Endothelial cell of umbilical vein (primary cell): ENCODE measurements at regions not wholly inside any gene's neighbourhood (a gene's known extent, or its start where the extent isn't known, plus 50 kb on each side); places are given as distances from the start of the nearest gene placed in this dataset.

Experiments used
- BruUV-seq: library from RNA; stranded (reverse); fragments of 400-500 nt; replicated peaks from 2 replicates; lab custom pipeline; 2021; lab: Mats Ljungman, UMichigan
- CTCF ChIA-PET: fragments of 300-600, 350-600 bp; sonication (Branson Sonifier 250); formaldehyde crosslinking; loops from one replicate; lab custom pipeline; 2021; ENCODE audit warnings: antibody characterized with exemption, inconsistent platforms; lab: Charles Lee
- POLR2A ChIA-PET: fragments of 300-600, 350-600 bp; sonication (Branson Sonifier 250); formaldehyde crosslinking; loops from one replicate; lab custom pipeline; 2021; ENCODE audit warnings: antibody characterized with exemption, inconsistent platforms; lab: Charles Lee
- DNase-seq: peaks from one replicate; pipeline ENCODE4 v3.0.0-alpha.2; 2011; ENCODE audit warnings: low read depth, low spot score
- FAIRE-seq: peaks from 2 replicates; lab custom pipeline; 2011; peaks lifted over from hg19 to GRCh38; lab: Jason Lieb, UNC
- H2AFZ ChIP-seq: 2 replicates; pipeline ENCODE4 v1.6.0; 2012; ENCODE audit warnings: low read depth, low read length, control low read depth, inconsistent platforms
- H3K27ac ChIP-seq: 2 replicates; pipeline ENCODE4 v1.5.1; 2011; ENCODE audit warnings: low read depth, mild to moderate bottlenecking, control low read depth, low read length, moderate library complexity; ENCODE audit not compliant: insufficient read depth
- H3K27me3 ChIP-seq, 2 experiments: 2 replicates each; pipeline versions ENCODE4 v1.6.0 to v1.6.1; 2011; ENCODE audit warnings: low read length in 2 of 2, mixed read lengths in 1 of 2; ENCODE audit not compliant: control insufficient read depth in 2 of 2, insufficient read depth in 2 of 2
- H3K36me3 ChIP-seq, 2 experiments: 2 replicates in 1 of 2; 3 replicates in 1 of 2; pipeline ENCODE4 v1.5.1; 2011; ENCODE audit warnings: low read length in 2 of 2, mild to moderate bottlenecking in 1 of 2, moderate library complexity in 1 of 2; ENCODE audit not compliant: control insufficient read depth in 2 of 2, insufficient read depth in 2 of 2; ENCODE audit errors: extremely low read depth in 1 of 2
- H3K4me1 ChIP-seq: 3 replicates; pipeline ENCODE4 v1.5.1; 2011; ENCODE audit warnings: mild to moderate bottlenecking, low read length; ENCODE audit not compliant: control insufficient read depth, insufficient read depth; ENCODE audit errors: extremely low read depth
- H3K4me2 ChIP-seq: 2 replicates; pipeline ENCODE4 v1.6.1; 2011; ENCODE audit warnings: low read length, control low read depth, mixed read lengths; ENCODE audit not compliant: insufficient read depth
- H3K4me3 ChIP-seq, 3 experiments: fragments of 200-600 bp in 1 of 3; sonication (generic), shearing (Covaris generic) in 1 of 3; replicated peaks in 1 of 3; 2 replicates each; pipeline ENCODE4 v1.5.1; 2011 to 2016; ENCODE audit warnings: control low read depth in 3 of 3, low read length in 3 of 3, mild to moderate bottlenecking in 2 of 3, inconsistent platforms in 1 of 3, low read depth in 1 of 3, moderate library complexity in 1 of 3; ENCODE audit not compliant: insufficient read depth in 1 of 3
- H3K79me2 ChIP-seq: 2 replicates; pipeline ENCODE4 v1.6.0; 2012; ENCODE audit warnings: low read length, inconsistent platforms; ENCODE audit not compliant: control insufficient read depth, insufficient read depth
- H3K9ac ChIP-seq: replicated peaks from 2 replicates; pipeline ENCODE3; 2011; ENCODE audit warnings: low read length, control low read depth; ENCODE audit not compliant: insufficient read depth; ENCODE audit errors: extremely low read depth
- H3K9me1 ChIP-seq: replicated peaks from 3 replicates; pipeline ENCODE4 v1.6.0; 2011; ENCODE audit warnings: mild to moderate bottlenecking, low read length; ENCODE audit not compliant: control insufficient read depth, insufficient read depth; ENCODE audit errors: extremely low read depth
- H3K9me3 ChIP-seq: replicated peaks from 2 replicates; pipeline ENCODE4 v1.5.1; 2012; ENCODE audit warnings: low read length, inconsistent platforms; ENCODE audit not compliant: control insufficient read depth, insufficient read depth
- H4K20me1 ChIP-seq: replicated peaks from 2 replicates; pipeline ENCODE3; 2011; ENCODE audit warnings: mild to moderate bottlenecking, low read length; ENCODE audit not compliant: control insufficient read depth, insufficient read depth; ENCODE audit errors: extremely low read depth
- CTCF ChIP-seq, 2 donors: IDR thresholded peaks; 1 replicate in 1 of 2; 2 replicates in 1 of 2; pipeline ENCODE4 v1.5.1; 2011; ENCODE audit warnings: low read length in 2 of 2, mild to moderate bottlenecking in 2 of 2, moderate library complexity in 2 of 2, control low read depth in 1 of 2, inconsistent platforms in 1 of 2, low read depth in 1 of 2; ENCODE audit not compliant: insufficient read depth in 1 of 2; ENCODE audit errors: extremely low read depth in 1 of 2
- EZH2 ChIP-seq: IDR thresholded peaks from 2 replicates; pipeline ENCODE4 v1.6.1; 2012; ENCODE audit warnings: borderline replicate concordance, low read depth, mild to moderate bottlenecking, moderate library complexity, low read length, inconsistent platforms; ENCODE audit not compliant: severe bottlenecking
- FOS ChIP-seq: IDR thresholded peaks from 2 replicates; pipeline ENCODE4 v1.6.1; 2011; ENCODE audit warnings: mild to moderate bottlenecking, low read length, moderate library complexity, borderline replicate concordance; ENCODE audit not compliant: insufficient read depth
- GATA2 ChIP-seq: IDR thresholded peaks from 2 replicates; pipeline ENCODE4 v1.7.0; 2011; ENCODE audit warnings: low read depth, mild to moderate bottlenecking, moderate library complexity, mixed read lengths, low read length; ENCODE audit not compliant: insufficient read length, insufficient read depth
- JUN ChIP-seq: IDR thresholded peaks from 2 replicates; pipeline ENCODE4 v1.6.1; 2011; ENCODE audit warnings: borderline replicate concordance, low read depth; ENCODE audit not compliant: insufficient read length, insufficient read depth
- MAX ChIP-seq: IDR thresholded peaks from 2 replicates; pipeline ENCODE4 v1.6.1; 2011; ENCODE audit not compliant: insufficient read depth, insufficient read length
- MYC ChIP-seq: IDR thresholded peaks from one replicate; pipeline ENCODE4 v1.6.1; 2011; ENCODE audit warnings: mild to moderate bottlenecking, low read depth, low read length
- POLR2A ChIP-seq: IDR thresholded peaks from 2 replicates; pipeline ENCODE4 v1.6.1; 2012; ENCODE audit warnings: low read depth, mild to moderate bottlenecking, control low read depth, low read length
- POLR2AphosphoS5 ChIP-seq: IDR thresholded peaks from 2 replicates; pipeline ENCODE4 v1.6.1; 2012; ENCODE audit warnings: low read depth, mild to moderate bottlenecking, control low read depth, low read length, moderate library complexity; ENCODE audit not compliant: insufficient read depth
- dilution Hi-C: fragments of 300-500 bp; cut with MboI; formaldehyde crosslinking; loops from one replicate; pipeline ENCODE4 v1.15.0; 2019; ENCODE audit warnings: low sequenced_read_pairs; ENCODE audit not compliant: extremely low pct_ligation_motif_present
- intact Hi-C: fragments of 100-400 bp; cut with micrococcal nuclease; formaldehyde crosslinking; loops from one replicate; pipeline ENCODE4 v1.10.0; 2022

GRCh38 chr4:3835527-3836405 lies 69.6 kb downstream of the ADRA2C start:
- FAIRE-seq = no peak
- H3K27me3 ChIP-seq = no peaks in the 10 kb centered on the region
- ChIA-PET CTCF (no interaction called here), POLR2A (no interaction called here)
- no TSS peak for BruUV-seq
- no peaks in the 10 kb centered on the region for H4K20me1 ChIP-seq
- no peaks in the 10 kb centered on the region for H3K9me1 ChIP-seq
- no peak overlapping the region for H3K4me3 ChIP-seq
- H3K9me3 ChIP-seq = no peaks in the 10 kb centered on the region
- H3K79me2 ChIP-seq = no peaks in the 10 kb centered on the region
- no peak overlapping the region for H3K9ac ChIP-seq
- TF ChIP-seq POLR2A (no peak), EZH2 (no peak), GATA2 (no peak), FOS (no peak), MAX (no peak), POLR2AphosphoS5 (no peak), CTCF (IDR thresholded peaks at IDR 0.05; ENCODE audit: extremely low read depth in 1 of 2, insufficient read depth in 1 of 2, low read depth in 1 of 2, low read length in 2 of 2) (no peak), JUN (no peak), MYC (no peak)
- no peak overlapping the region for H3K27ac ChIP-seq
- H3K4me2 ChIP-seq = no peak overlapping the region
- no peaks in the 10 kb centered on the region for H3K36me3 ChIP-seq
- DNase-seq = no peak
- intact Hi-C loops (no loop called here), dilution Hi-C loops (no loop called here)
- no peaks in the 10 kb centered on the region for H3K4me1 ChIP-seq
- H2AFZ ChIP-seq = no peak overlapping the region
